ENCODE measurements at regions not wholly inside any gene's neighbourhood (a gene's known extent, or its start where the extent isn't known, plus 50 kb on each side); places are given as distances from the start of the nearest gene placed in this dataset.

DNA sequence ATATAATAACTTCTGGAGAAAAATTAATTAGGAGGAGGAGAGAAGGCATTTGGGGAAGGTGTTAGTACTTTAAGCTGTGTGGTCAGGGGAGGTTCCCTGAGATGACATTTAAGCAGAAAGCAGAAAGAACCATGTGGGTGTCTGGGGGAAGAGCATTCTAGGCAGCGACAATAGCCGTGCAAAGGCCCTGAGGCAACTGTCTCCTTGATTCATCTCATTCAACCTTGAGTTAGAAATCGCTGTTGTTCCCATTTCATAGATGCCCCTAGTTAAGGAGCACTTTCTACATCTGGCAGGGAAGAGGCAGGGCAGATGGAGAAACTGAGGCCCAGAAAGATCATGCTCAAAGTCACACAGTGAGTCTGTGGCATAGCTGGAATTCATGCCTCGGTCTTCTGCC, 108.6 kb upstream of the RUNX3 start:
- Mint-ChIP-seq H3K4me1 (peaks cover 16 to 30% of the 10 kb centered on the region in 2 donors), H3K4me3 (no peak overlapping the region), H3K36me3 (no peaks in the 10 kb centered on the region), H3K9me3 (no peaks in the 10 kb centered on the region), H3K27me3 (ENCODE audit: low read depth in 3 of 3) (peaks cover 8 to 12% (median 9%) of the 10 kb centered on the region in 3 donors), H3K27ac (peak overlapping the region in 2 of 6 donors; percentile 50 to 71)
- DNase-seq, result no peak

DNA sequence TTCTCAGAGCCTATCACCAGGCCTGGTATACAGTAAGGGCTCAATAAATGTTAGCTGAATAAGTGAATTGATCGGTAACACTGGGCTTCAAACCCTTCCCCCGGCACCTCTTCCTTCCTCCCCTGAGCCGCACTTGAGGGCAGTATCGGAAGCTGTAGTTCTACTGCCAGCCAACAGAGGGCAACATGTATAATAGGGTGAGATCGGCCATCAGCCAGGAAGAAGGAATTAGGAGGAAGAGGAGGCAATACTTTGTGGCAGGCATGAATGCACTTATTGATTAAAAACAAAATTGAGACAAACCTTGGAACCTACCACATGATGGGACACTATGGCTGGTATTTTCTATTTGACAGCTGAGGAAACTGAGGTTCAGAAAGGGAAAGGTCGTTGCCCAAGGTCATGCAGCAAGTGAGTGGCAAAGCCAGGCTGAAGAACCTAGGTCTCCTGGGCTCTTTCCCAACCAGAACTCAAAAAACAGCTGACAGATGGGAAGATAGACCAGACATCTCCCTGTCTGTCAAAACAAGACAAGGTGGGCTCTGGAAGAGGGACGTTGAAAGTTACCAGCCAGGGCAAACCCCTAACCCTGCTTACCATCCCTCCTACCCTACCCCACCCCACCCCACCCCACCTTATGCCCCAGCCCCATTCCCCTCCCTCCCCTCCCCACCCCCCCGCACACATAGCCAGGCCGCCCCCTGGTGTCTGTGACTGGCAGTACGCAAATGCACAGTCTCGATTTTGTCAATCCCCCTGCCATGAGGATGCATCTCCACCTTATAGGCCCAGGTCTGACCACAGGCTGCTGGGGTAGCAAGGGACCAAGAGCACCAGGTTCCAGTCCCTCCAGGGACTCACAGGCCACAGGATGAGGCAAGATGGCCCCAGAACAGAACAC, 107.3 kb upstream of the RUNX3 start:
- DNase-seq, result peak; percentile 48 to 62 (median 59)
- H3K4me1 Mint-ChIP-seq, result peaks cover 16 to 24% of the 10 kb centered on the region in 2 donors
- H3K4me3 Mint-ChIP-seq, result peak overlapping the region in 4 of 5 donors; percentile 24 to 56 (median 38)
- H3K9me3 Mint-ChIP-seq, result no peaks in the 10 kb centered on the region
- peak overlapping the region in 3 of 6 donors; percentile 60 to 66 (median 62) for H3K27ac Mint-ChIP-seq
- peaks cover 11 to 15% (median 13%) of the 10 kb centered on the region in 3 donors for H3K27me3 Mint-ChIP-seq (ENCODE audit: low read depth in 3 of 3)
- no peaks in the 10 kb centered on the region for H3K36me3 Mint-ChIP-seq

DNA sequence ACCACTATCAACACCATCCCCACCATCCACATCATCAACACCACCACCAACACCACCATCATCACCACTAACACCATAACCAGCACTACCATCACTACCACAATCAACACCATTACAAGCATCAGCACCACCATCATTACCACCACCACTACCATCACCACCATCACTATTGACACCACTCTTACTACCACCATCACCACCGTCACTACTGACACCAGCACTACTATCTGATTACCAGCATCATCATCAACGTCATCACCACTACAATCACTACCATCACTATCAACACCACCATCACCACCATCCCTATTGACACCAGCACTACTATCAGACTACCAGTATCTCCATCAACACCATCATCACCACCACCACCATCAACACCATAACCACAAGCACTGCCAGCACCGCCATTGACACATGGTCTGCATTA, 106.1 kb upstream of the RUNX3 start:
- Mint-ChIP-seq H3K36me3 (no peaks in the 10 kb centered on the region), H3K27me3 (ENCODE audit: low read depth in 3 of 3) (peaks cover 16 to 20% (median 19%) of the 10 kb centered on the region in 3 donors), H3K9me3 (no peaks in the 10 kb centered on the region), H3K27ac (no peak overlapping the region), H3K4me3 (no peak overlapping the region), H3K4me1 (peaks cover 6 to 13% of the 10 kb centered on the region in 2 donors)
- peak; percentile 88 to 91 (median 90) for DNase-seq

DNA sequence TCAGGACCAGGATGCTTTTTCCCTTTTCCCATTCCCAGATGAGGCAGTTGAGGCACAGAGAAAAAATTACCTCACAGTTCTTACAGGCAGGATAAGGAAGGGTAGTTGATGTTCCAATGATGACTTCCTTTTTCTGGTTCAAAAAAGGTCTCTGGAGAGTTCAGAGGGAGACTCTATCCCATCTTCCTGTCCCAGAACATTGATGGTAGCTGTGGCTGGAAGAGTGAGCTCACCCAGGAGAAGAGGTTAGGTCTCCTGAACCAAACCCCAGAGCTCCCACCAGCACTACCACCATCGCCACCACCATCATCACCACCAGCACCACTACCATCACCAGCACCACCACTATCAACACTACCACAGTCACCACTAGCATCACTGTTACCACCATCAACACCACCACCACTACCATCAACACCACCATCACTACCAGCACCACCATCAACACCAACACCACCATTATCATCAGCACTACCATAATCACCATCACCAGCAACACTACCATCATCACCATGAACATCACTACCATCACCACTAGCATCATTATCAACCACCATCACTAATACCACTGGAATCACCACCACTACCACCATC, 105.5 kb upstream of the RUNX3 start:
- no peak overlapping the region for H3K27ac Mint-ChIP-seq
- H3K27me3 Mint-ChIP-seq (ENCODE audit: low read depth in 3 of 3), result peaks cover 18 to 19% (median 19%) of the 10 kb centered on the region in 3 donors
- no peaks in the 10 kb centered on the region for H3K9me3 Mint-ChIP-seq
- H3K4me1 Mint-ChIP-seq, result peaks cover under 1 to 8% of the 10 kb centered on the region in 2 donors
- no peaks in the 10 kb centered on the region for H3K36me3 Mint-ChIP-seq
- peak overlapping the region in 2 of 5 donors; percentile 54 to 77 for H3K4me3 Mint-ChIP-seq
- DNase-seq, result no peak

DNA sequence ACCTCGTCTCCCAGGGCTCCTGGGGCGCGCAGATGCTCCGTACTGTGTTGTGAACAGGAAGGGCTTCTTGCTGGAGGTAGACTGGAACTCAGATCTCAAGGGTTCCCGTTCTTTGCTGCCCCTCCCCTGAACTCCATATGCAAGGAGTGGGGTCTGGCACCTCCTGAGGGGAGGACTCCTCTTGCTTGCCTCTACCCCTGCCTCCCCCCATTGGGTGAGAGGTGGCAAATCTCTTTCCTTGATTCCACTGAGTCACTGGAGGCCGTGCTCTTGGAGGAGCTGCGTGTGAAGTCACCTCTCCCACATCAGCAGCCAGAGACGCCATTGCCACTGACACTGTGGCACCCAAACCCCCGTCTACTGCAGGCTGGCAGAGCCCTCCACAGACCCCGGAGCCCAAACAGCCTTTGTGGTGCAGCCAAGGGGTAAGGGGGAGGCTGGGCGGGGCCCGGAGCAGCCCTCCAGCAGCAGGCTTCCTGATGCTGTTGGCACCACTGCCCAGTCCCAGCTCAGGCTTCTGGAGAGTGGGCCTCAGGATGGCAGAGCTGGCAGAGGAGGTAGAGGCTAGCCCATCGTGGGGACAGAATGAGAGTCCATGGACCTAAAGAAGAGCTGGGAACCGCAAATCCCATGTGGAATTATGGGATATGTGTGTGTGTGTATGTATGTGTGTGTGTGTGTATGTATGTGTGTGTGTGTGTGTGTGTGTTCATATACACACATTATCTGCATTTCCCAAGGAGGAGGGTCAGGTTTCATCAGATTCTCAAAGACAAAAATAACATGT, 104.9 kb upstream of the RUNX3 start:
- Mint-ChIP-seq H3K9me3 (no peaks in the 10 kb centered on the region), H3K36me3 (no peaks in the 10 kb centered on the region), H3K4me3 (peak overlapping the region; percentile 38 to 77 (median 54)), H3K27me3 (ENCODE audit: low read depth in 3 of 3) (peaks cover 17 to 20% (median 19%) of the 10 kb centered on the region in 3 donors), H3K27ac (no peak overlapping the region), H3K4me1 (peaks cover 0 to 15% of the 10 kb centered on the region in 2 donors)
- peak in 1 of 3 donors; percentile 43 for DNase-seq

DNA sequence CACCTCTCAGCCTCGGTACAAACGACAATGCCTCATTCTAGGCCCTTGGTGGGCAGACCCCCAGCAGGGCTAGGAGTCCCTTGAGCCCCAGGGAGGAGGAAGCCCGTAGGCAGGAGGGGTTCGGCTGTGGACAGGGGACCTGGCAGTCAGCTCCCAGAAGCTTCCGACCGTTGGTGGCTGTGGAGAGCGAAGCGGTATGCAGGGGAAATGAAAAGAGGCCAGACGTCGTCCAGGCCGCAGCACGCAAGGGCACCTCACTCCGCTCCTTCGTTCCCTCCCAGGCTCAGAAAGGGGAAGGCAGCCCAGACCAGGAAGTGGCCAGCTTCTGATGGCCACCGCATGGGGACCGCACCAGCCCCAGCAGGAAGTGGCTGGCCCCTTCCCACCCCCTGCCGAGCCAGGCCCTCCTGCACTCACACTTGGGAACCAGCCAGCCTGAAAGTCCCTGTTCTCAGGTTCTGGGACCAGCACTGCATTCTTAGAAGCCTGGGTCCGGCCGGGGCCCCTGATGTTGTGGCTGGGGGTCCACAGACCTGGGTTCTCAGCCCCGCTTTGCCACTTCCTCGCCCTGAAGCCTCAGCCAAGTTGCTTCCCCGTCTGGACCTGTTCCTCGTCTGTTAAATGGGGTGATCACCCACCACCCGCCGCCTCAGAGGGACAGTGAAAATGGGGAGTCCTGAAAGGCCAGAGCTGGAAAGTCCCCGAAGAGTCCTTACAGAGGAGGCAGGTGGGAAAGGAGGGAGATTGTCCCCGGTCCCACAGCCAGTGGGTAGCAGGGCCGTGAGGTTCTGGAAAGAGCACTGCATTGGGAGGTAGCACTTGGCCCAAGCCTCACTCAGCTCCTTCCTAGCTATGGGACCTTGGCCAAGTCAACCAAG, 104.0 kb upstream of the RUNX3 start:
- Mint-ChIP-seq H3K9me3 (no peaks in the 10 kb centered on the region), H3K36me3 (no peaks in the 10 kb centered on the region), H3K27me3 (ENCODE audit: low read depth in 3 of 3) (peaks cover 19 to 20% (median 19%) of the 10 kb centered on the region in 3 donors), H3K4me1 (peaks cover 0 to 23% of the 10 kb centered on the region in 2 donors), H3K4me3 (peak overlapping the region; percentile 60 to 89 (median 74)), H3K27ac (peak overlapping the region in 1 of 6 donors; percentile 93)
- DNase-seq, result peak; percentile 78 to 85 (median 84)

DNA sequence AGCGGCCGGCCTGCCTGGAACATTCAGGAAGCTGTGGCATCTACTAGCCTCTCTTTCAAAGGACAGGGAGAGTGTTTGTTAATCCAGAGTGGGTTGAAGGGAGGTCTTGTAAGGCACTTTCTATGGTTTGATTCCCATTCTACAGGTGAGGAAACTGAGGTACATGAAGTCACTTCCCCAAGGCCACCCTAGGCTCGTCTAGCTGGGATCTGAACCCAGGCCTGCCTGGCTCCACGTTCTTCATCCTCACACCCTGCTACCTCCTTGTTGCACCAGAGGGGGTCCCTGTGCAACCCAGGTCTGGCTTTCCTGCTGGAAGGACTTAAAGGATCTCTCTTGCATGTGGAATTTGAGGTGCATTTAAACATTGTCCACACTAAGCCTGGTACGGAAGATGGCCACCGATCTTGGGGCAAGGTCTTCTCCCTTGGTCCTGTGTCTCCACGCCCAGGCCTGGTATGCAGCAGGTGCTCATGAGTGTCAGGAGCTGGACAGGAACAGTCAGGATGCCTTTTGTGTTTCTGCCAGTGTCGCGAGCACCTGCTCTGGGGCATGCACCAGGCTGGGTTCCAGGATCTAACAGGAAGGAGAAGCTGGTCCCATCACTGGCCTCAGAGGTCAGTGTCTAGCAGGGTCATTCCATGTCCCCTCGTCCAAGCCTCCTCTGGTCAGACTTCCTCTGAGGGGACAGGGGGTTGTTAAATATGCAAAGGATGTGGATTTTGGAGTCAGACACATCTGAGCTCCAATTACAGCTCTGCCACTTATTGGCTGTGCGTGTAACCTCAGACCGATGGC, 103.2 kb upstream of the RUNX3 start:
- Mint-ChIP-seq H3K27me3 (ENCODE audit: low read depth in 3 of 3) (peaks cover 17 to 22% (median 19%) of the 10 kb centered on the region in 3 donors), H3K27ac (peak overlapping the region in 1 of 6 donors; percentile 93), H3K4me1 (peaks cover 0 to 28% of the 10 kb centered on the region in 2 donors), H3K36me3 (no peaks in the 10 kb centered on the region), H3K9me3 (no peaks in the 10 kb centered on the region), H3K4me3 (peak overlapping the region; percentile 60 to 89 (median 74))
- no peak for DNase-seq

DNA sequence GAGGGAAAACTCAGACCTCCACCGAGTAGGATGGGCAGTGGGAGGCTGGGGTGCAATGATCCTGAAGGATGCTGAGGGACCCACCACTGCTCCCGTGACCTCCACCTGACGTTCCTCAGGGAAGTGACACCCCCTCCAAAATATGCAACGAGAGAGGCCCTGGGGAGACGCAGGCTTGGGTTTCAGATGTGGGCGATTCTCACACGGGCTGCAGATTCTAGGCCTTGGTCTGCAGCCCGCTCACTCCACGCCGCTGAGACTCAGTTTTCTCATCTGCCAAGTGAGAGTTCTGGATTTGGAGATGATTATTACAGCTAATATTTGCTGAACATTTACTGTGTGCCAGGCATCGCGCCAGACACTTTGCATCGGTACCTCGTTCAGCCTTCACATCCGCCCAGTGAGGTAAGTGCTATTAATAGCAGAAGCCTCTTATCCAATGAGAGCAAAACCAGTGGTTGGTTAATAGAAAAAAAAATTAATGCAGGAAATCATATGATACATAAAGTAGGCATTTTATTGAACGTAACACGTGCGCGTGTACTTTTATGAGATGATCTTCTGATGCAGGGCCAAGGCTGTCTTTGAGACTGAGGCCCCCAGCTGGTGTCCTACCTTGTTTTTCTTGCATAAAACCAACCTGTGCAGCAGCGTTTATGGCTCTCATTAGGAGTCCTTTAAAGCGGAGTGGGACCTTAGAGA, 102.0 kb upstream of the RUNX3 start:
- H3K4me3 Mint-ChIP-seq, result peak overlapping the region; percentile 60 to 89 (median 68)
- H3K27me3 Mint-ChIP-seq (ENCODE audit: low read depth in 3 of 3), result peaks cover 18 to 19% (median 19%) of the 10 kb centered on the region in 3 donors
- DNase-seq, result peak; percentile 80 to 85 (median 81)
- H3K9me3 Mint-ChIP-seq, result no peaks in the 10 kb centered on the region
- peaks cover 0 to 35% of the 10 kb centered on the region in 2 donors for H3K4me1 Mint-ChIP-seq
- no peaks in the 10 kb centered on the region for H3K36me3 Mint-ChIP-seq
- peak overlapping the region in 1 of 6 donors; percentile 93 for H3K27ac Mint-ChIP-seq

DNA sequence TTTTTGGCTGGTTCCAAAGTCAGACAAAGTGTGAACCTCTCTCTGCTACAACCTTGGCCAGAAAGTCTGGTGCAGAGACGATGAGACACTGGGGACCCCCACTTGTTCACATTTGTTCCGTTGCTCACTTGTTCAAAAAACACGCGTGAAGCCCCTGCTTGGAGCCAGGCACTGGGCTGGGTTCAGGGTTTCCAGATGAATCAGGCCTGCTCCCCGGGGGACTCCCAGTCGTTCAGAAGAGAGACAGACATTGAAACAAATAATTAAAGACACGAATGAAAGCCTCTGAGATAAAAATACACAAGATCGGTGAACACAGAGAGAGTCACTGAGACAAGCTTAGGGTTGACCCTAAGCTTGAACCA, 101.5 kb upstream of the RUNX3 start:
- no peaks in the 10 kb centered on the region for H3K36me3 Mint-ChIP-seq
- H3K27me3 Mint-ChIP-seq (ENCODE audit: low read depth in 3 of 3), result peaks cover 16 to 19% (median 18%) of the 10 kb centered on the region in 3 donors
- H3K4me3 Mint-ChIP-seq, result peak overlapping the region; percentile 62 to 89 (median 77)
- H3K27ac Mint-ChIP-seq, result peak overlapping the region in 1 of 6 donors; percentile 93
- H3K9me3 Mint-ChIP-seq, result no peaks in the 10 kb centered on the region
- peaks cover 3 to 39% of the 10 kb centered on the region in 2 donors for H3K4me1 Mint-ChIP-seq
- DNase-seq, result no peak

DNA sequence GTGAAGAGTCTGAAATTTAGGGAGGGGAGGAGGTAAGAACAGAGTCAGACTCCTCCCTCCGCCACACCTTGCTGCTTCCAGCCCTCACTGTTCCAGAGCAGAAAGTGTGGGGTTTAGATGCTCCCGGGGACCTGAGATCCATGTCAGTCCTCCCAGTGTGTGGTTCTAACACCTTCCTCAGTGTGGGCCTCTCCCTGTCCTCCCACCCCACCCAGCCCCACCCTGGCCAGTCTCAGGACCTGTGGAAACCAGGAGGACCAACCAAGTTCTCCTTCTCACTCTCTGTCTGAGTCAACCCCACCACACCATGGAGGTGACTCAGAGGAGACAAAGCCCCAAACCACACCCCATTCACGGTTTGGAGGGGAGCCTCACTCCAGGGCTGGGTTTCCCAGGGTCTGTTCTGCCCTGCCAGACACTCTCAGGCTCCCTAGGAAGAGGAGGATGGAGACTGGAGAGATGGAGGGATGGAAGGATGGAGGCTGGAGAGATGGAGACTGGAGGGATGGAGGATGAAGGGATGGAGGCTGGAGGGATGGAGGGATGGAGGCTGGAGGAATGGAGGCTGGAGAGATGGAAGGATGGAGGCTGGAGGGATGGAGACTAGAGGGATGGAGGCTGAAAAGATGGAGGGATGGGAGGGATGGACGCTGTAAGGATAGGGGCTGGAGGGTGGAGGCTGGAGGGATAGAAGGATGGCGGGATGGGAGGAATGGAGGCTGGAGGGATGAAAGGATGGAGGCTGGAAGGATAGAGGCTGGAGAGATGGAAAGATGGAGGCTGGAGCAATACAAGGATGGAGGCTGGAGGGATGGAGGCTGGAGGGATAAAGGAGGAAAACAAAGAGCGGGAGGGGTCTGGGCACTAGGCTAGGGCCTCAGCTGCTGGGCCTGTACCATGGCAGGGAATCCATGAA, 100.9 kb upstream of the RUNX3 start:
- Mint-ChIP-seq H3K9me3 (no peaks in the 10 kb centered on the region), H3K4me1 (peaks cover 6 to 40% of the 10 kb centered on the region in 2 donors), H3K36me3 (no peaks in the 10 kb centered on the region), H3K4me3 (peak overlapping the region; percentile 81 to 94 (median 84)), H3K27me3 (ENCODE audit: low read depth in 3 of 3) (peaks cover 16 to 19% (median 18%) of the 10 kb centered on the region in 3 donors), H3K27ac (peak overlapping the region in 3 of 6 donors; percentile 76 to 93 (median 87))
- peak; percentile 68 to 76 (median 72) for DNase-seq

DNA sequence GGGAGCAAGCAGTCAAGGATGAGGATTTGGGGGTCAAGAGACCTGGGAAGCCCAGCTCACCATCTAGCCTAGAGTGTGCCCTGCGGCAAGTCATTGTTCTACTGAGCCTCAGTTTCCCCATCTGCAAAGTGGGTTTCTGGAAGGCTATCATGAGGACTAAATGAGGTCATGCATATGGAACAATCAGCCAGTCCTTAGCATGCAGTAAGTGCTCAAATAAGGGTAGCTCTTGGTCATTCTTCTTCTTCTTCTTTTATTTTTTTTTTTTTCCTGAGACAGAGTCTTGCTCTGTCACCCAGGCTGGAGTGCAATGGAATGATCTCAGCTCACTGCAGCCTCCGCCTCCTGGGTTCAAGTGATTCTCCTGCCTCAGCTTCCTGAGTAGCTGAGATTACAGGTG, 99.9 kb upstream of the RUNX3 start:
- H3K4me1 Mint-ChIP-seq, result peaks cover 14 to 49% of the 10 kb centered on the region in 2 donors
- no peaks in the 10 kb centered on the region for H3K36me3 Mint-ChIP-seq
- peak overlapping the region; percentile 81 to 94 (median 84) for H3K4me3 Mint-ChIP-seq
- H3K9me3 Mint-ChIP-seq, result no peaks in the 10 kb centered on the region
- DNase-seq, result no peak
- peak overlapping the region in 5 of 6 donors; percentile 87 to 95 (median 87) for H3K27ac Mint-ChIP-seq
- peaks cover 16 to 19% (median 18%) of the 10 kb centered on the region in 3 donors for H3K27me3 Mint-ChIP-seq (ENCODE audit: low read depth in 3 of 3)
